ENCODE measurements at regions not wholly inside any gene's neighbourhood (a gene's known extent, or its start where the extent isn't known, plus 50 kb on each side); places are given as distances from the start of the nearest gene placed in this dataset.

- Histone ChIP-seq H4K20me1 (ENCODE audit: control insufficient read depth, insufficient read depth) (no peaks in the 10 kb centered on the region), H3K79me2 (ENCODE audit: control insufficient read depth, insufficient read depth, low read length) (no peaks in the 10 kb centered on the region), H3K4me1 (ENCODE audit: control insufficient read depth, insufficient read depth, low read length) (no peaks in the 10 kb centered on the region), H3K4me2 (ENCODE audit: control insufficient read depth, insufficient read depth) (no peak overlapping the region), H2AFZ (ENCODE audit: control insufficient read depth, low read depth, low read length) (no peak overlapping the region), H3K36me3 (ENCODE audit: control insufficient read depth in 2 of 2, insufficient read depth in 2 of 2, low read length in 1 of 2) (no peaks in the 10 kb centered on the region), H3K9me3 (replicated peaks; ENCODE audit: control insufficient read depth, insufficient read depth, low read length) (no peaks in the 10 kb centered on the region), H3K27ac (ENCODE audit: control insufficient read depth, insufficient read depth) (no peak overlapping the region), H3K9ac (ENCODE audit: control insufficient read depth, insufficient read depth, low read length) (no peak overlapping the region), H3K27me3 (replicated peaks in 1 of 2; ENCODE audit: control insufficient read depth in 2 of 2, insufficient read depth in 2 of 2, low read length in 1 of 2) (no peaks in the 10 kb centered on the region), H3K4me3 (no peak overlapping the region)
- RAD21 ChIA-PET (ENCODE audit: unreplicated experiment): no interaction called here
- ATAC-seq: no peak
- in situ Hi-C loops (cut with MboI): no loop called here
- BruUV-seq (replicated peaks): no TSS peak
- intact Hi-C loops (cut with micrococcal nuclease; ENCODE audit: unreplicated experiment): no loop called here
- SMC1A ChIA-PET (ENCODE audit: uncharacterized antibody, unreplicated experiment): no interaction called here
- no peak for FAIRE-seq
- CTCF ChIA-PET: no interaction called here
- no peak for TF ChIP-seq FOXK2 (IDR thresholded peaks at IDR 0.05)
- TF ChIP-seq PRDM15 (CRISPR knock-in tag; IDR thresholded peaks at IDR 0.05): no peak
- 0% methylated on average over 3 of the region's 3 CpGs for WGBS (ENCODE audit: insufficient coverage, insufficient replicate concordance, low lambda C conversion rate, missing lambda C conversion rate)
- no peak for DNase-seq (ENCODE audit: low read depth, low spot score)
- POLR2A ChIA-PET: no interaction called here
Measured at GRCh38 chr7:41536122-41536872, 166.6 kb downstream of the INHBA start.

- WGBS (ENCODE audit: insufficient coverage, insufficient replicate concordance, low lambda C conversion rate, missing lambda C conversion rate): 23% methylated on average over 6 of the region's 6 CpGs
- TF ChIP-seq CREM (IDR thresholded peaks at IDR 0.05; ENCODE audit: low read depth) (no peak), ATF3 (IDR thresholded peaks at IDR 0.05; ENCODE audit: borderline replicate concordance, extremely low read depth, low read depth, low read length) (no peak), RFX5 (IDR thresholded peaks at IDR 0.05; ENCODE audit: low read depth, low read length) (no peak), ZBTB33 (IDR thresholded peaks at IDR 0.05) (no peak), ZNF217 (IDR thresholded peaks at IDR 0.05) (no peak), PAX5 (IDR thresholded peaks at IDR 0.05; ENCODE audit: borderline replicate concordance, low read depth, low read length) (no peak), RB1 (IDR thresholded peaks at IDR 0.05; ENCODE audit: borderline replicate concordance) (no peak), STAT1 (conservative IDR thresholded peaks at IDR 0.05) (no peak), TAF1 (IDR thresholded peaks at IDR 0.05; ENCODE audit: borderline replicate concordance, low read depth, low read length) (no peak), FOXK2 (IDR thresholded peaks at IDR 0.05) (no peak)
Measured at GRCh38 chr7:41529831-41530230, 173.1 kb downstream of the INHBA start.

More at GRCh38 chr7:41529831-41530230, 173.1 kb downstream of the INHBA start:
- no peak overlapping the region for H3K9ac ChIP-seq (ENCODE audit: control insufficient read depth, insufficient read depth, low read length)
- in situ Hi-C loops (cut with MboI) (no loop called here), intact Hi-C loops (cut with micrococcal nuclease; ENCODE audit: unreplicated experiment) (no loop called here)
- ChIA-PET RAD21 (ENCODE audit: unreplicated experiment) (no interaction called here), SMC1A (ENCODE audit: uncharacterized antibody, unreplicated experiment) (no interaction called here), POLR2A (no interaction called here), CTCF (no interaction called here)
- H2AFZ ChIP-seq (ENCODE audit: control insufficient read depth, low read depth, low read length): no peak overlapping the region
- no peaks in the 10 kb centered on the region for H3K36me3 ChIP-seq (ENCODE audit: control insufficient read depth in 2 of 2, insufficient read depth in 2 of 2, low read length in 1 of 2)
- no peaks in the 10 kb centered on the region for H3K79me2 ChIP-seq (ENCODE audit: control insufficient read depth, insufficient read depth, low read length)
- no peak overlapping the region for H3K4me2 ChIP-seq (ENCODE audit: control insufficient read depth, insufficient read depth)
- DNase-seq (ENCODE audit: low read depth, low spot score) (no peak), ATAC-seq (no peak), FAIRE-seq (no peak)
- no peak overlapping the region for H3K4me3 ChIP-seq
- H3K27me3 ChIP-seq (replicated peaks in 1 of 2; ENCODE audit: control insufficient read depth in 2 of 2, insufficient read depth in 2 of 2, low read length in 1 of 2): no peaks in the 10 kb centered on the region
- no peaks in the 10 kb centered on the region for H3K4me1 ChIP-seq (ENCODE audit: control insufficient read depth, insufficient read depth, low read length)
- H4K20me1 ChIP-seq (ENCODE audit: control insufficient read depth, insufficient read depth): no peaks in the 10 kb centered on the region
- H3K9me3 ChIP-seq (replicated peaks; ENCODE audit: control insufficient read depth, insufficient read depth, low read length): no peaks in the 10 kb centered on the region
- BruUV-seq (replicated peaks): no TSS peak
- H3K27ac ChIP-seq (ENCODE audit: control insufficient read depth, insufficient read depth): no peak overlapping the region

All from GM12878 (cell line).